GM23338 (cell line): ENCODE measurements at regions not wholly inside any gene's neighbourhood (a gene's known extent, or its start where the extent isn't known, plus 50 kb on each side); places are given as distances from the start of the nearest gene placed in this dataset.

Source experiments
- ATAC-seq: fragments of 200-7000 bp; cut with Tn5 transposase; 3 replicates; pipeline ENCODE4 v1.9.1; 2020
- DNase-seq: peaks from one replicate; pipeline ENCODE4 v3.0.0-alpha.2; 2015; ENCODE audit warnings: low spot score
- H2AFZ ChIP-seq: fragments of 200-600 bp; sonication (generic); 2 replicates; pipeline ENCODE4 v1.8.0; 2016; ENCODE audit warnings: antibody characterized with exemption, mild to moderate bottlenecking, moderate library complexity
- H3F3A ChIP-seq: fragments of 200-600 bp; sonication (generic); replicated peaks from 2 replicates; pipeline ENCODE4 v1.8.0; 2017; ENCODE audit warnings: antibody characterized with exemption, mixed run types, low read depth
- H3K27ac ChIP-seq: fragments of 200-600 bp; sonication (generic); 2 replicates; pipeline ENCODE4 v1.6.1; 2016; ENCODE audit warnings: low read depth
- H3K27me3 ChIP-seq: fragments of 200-600 bp; sonication (generic); 2 replicates; pipeline ENCODE4 v1.8.0; 2016; ENCODE audit warnings: mild to moderate bottlenecking, mixed run types, moderate library complexity; ENCODE audit not compliant: insufficient read depth
- H3K36me3 ChIP-seq: fragments of 200-600 bp; sonication (generic); 2 replicates; pipeline ENCODE4 v1.8.0; 2016; ENCODE audit warnings: mild to moderate bottlenecking; ENCODE audit not compliant: insufficient read depth
- H3K4me1 ChIP-seq: fragments of 200-600 bp; sonication (generic); 2 replicates; pipeline ENCODE4 v1.8.0; 2016; ENCODE audit warnings: mild to moderate bottlenecking, moderate library complexity; ENCODE audit not compliant: insufficient read depth
- H3K4me2 ChIP-seq: fragments of 200-600 bp; sonication (generic); 2 replicates; pipeline ENCODE4 v1.7.1; 2017; ENCODE audit warnings: mixed run types
- H3K4me3 ChIP-seq: fragments of 200-600 bp; sonication (generic); 2 replicates; pipeline ENCODE4 v1.6.1; 2016; ENCODE audit warnings: mixed run types
- H3K79me2 ChIP-seq: fragments of 200-600 bp; sonication (generic); replicated peaks from 2 replicates; pipeline ENCODE4 v1.8.0; 2017; ENCODE audit warnings: mild to moderate bottlenecking; ENCODE audit not compliant: insufficient read depth
- H3K9me2 ChIP-seq: fragments of 200-600 bp; sonication (generic); 2 replicates; pipeline ENCODE4 v1.8.0; 2017; ENCODE audit not compliant: insufficient read depth
- H4K20me1 ChIP-seq: fragments of 200-600 bp; sonication (generic); replicated peaks from 2 replicates; pipeline ENCODE4 v1.8.0; 2017; ENCODE audit warnings: mild to moderate bottlenecking; ENCODE audit not compliant: insufficient read depth
- H3K27ac Mint-ChIP-seq: 2 replicates; pipeline ENCODE4 v1.8.0; 2020; ENCODE audit warnings: inconsistent platforms, mild to moderate bottlenecking, moderate library complexity, mixed read lengths
- H3K27me3 Mint-ChIP-seq: 3 replicates; pipeline ENCODE4 v1.8.0; 2022; ENCODE audit warnings: low read depth, mild to moderate bottlenecking, moderate library complexity, mixed read lengths, inconsistent platforms; ENCODE audit not compliant: insufficient read depth, poor library complexity
- H3K36me3 Mint-ChIP-seq: 3 replicates; pipeline ENCODE4 v1.8.0; 2021; ENCODE audit warnings: low read depth, mild to moderate bottlenecking, inconsistent platforms, moderate library complexity, mixed read lengths
- H3K4me1 Mint-ChIP-seq: 3 replicates; pipeline ENCODE4 v1.8.0; 2020; ENCODE audit warnings: mild to moderate bottlenecking, inconsistent platforms, mixed read lengths
- H3K4me3 Mint-ChIP-seq: 3 replicates; pipeline ENCODE4 v1.8.0; 2021; ENCODE audit warnings: moderate library complexity, mild to moderate bottlenecking, inconsistent platforms, mixed read lengths
- H3K9me3 Mint-ChIP-seq: 3 replicates; pipeline ENCODE4 v1.8.0; 2020; ENCODE audit warnings: moderate library complexity, mild to moderate bottlenecking, inconsistent platforms, mixed read lengths
- CREB1 ChIP-seq: fragments of 250-450 bp; sonication (Bioruptor Pico); IDR thresholded peaks from 2 replicates; pipeline ENCODE4 v1.5.0; 2020; ENCODE audit warnings: low read depth, mild to moderate bottlenecking, moderate library complexity
- CTCF ChIP-seq, 2 experiments: fragments of 200-600 bp in 1 of 2; sonication (generic) in 1 of 2; conservative IDR thresholded peaks; 2 replicates each; pipeline versions ENCODE4 v1.5.1 to v1.6.1; 2016 to 2017; ENCODE audit warnings: antibody characterized with exemption in 2 of 2, low read depth in 2 of 2, mild to moderate bottlenecking in 2 of 2, moderate library complexity in 1 of 2
- ETS1 ChIP-seq: IDR thresholded peaks from 2 replicates; pipeline ENCODE4 v1.6.1; 2016; ENCODE audit warnings: antibody characterized with exemption
- EZH2 ChIP-seq: fragments of 200-600 bp; sonication (generic); IDR thresholded peaks from one replicate; pipeline ENCODE4 v1.8.0; 2017; ENCODE audit warnings: antibody characterized with exemption, mild to moderate bottlenecking, low read depth; ENCODE audit not compliant: unreplicated experiment
- EZH2phosphoT487 ChIP-seq: fragments of 200-600 bp; sonication (generic); IDR thresholded peaks from one replicate; pipeline ENCODE4 v1.8.1; 2018; ENCODE audit warnings: antibody characterized with exemption; ENCODE audit not compliant: unreplicated experiment
- JUNB ChIP-seq: IDR thresholded peaks from one replicate; pipeline ENCODE4 v1.6.1; 2016; ENCODE audit warnings: antibody characterized with exemption; ENCODE audit not compliant: unreplicated experiment
- NANOG ChIP-seq: IDR thresholded peaks from 2 replicates; pipeline ENCODE4 v1.6.1; 2016; ENCODE audit warnings: antibody characterized with exemption, borderline replicate concordance
- POLR2AphosphoS5 ChIP-seq: IDR thresholded peaks from 2 replicates; pipeline ENCODE4 v1.6.1; 2016; ENCODE audit warnings: antibody characterized with exemption, low read depth
- REST ChIP-seq: IDR thresholded peaks from one replicate; pipeline ENCODE4 v1.6.1; 2018; ENCODE audit warnings: antibody characterized with exemption; ENCODE audit not compliant: unreplicated experiment
- STAT1 ChIP-seq: IDR thresholded peaks from one replicate; pipeline ENCODE4 v1.6.1; 2016; ENCODE audit warnings: antibody characterized with exemption; ENCODE audit not compliant: unreplicated experiment
- ZNF114 ChIP-seq: fragments of 250-450 bp; sonication (Bioruptor Pico); IDR thresholded peaks from 2 replicates; pipeline ENCODE4 v1.5.0; 2020; ENCODE audit warnings: mild to moderate bottlenecking, moderate library complexity
- ZNF331 ChIP-seq: fragments of 250-450 bp; sonication (Bioruptor Pico); IDR thresholded peaks from 2 replicates; pipeline ENCODE4 v1.5.0; 2020; ENCODE audit warnings: low read depth, mild to moderate bottlenecking, moderate library complexity
- ZNF462 ChIP-seq: fragments of 250-450 bp; sonication (Bioruptor Pico); IDR thresholded peaks from 2 replicates; pipeline ENCODE4 v1.5.0; 2020; ENCODE audit warnings: mild to moderate bottlenecking, moderate library complexity

GRCh38 chr13:95392597-95392996 lies 91.3 kb upstream of the ABCC4 start:
- Mint-ChIP-seq H3K9me3 (no peaks in the 10 kb centered on the region), H3K27ac (no peak overlapping the region), H3K4me1 (no peaks in the 10 kb centered on the region), H3K27me3 (peaks cover 9% of the 10 kb centered on the region), H3K36me3 (no peaks in the 10 kb centered on the region), H3K4me3 (no peak overlapping the region)
- Histone ChIP-seq H3K27ac (no peak overlapping the region), H3K79me2 (no peaks in the 10 kb centered on the region), H4K20me1 (no peaks in the 10 kb centered on the region), H3K36me3 (no peaks in the 10 kb centered on the region), H3K4me1 (no peaks in the 10 kb centered on the region), H3K9me2 (peaks cover 5% of the 10 kb centered on the region; the same call in 1 of the 2 replicates), H3K27me3 (no peaks in the 10 kb centered on the region), H3F3A (no peaks in the 10 kb centered on the region), H3K4me3 (no peak overlapping the region), H2AFZ (no peak overlapping the region), H3K4me2 (no peak overlapping the region)
- ATAC-seq (no peak), DNase-seq (no peak)
- TF ChIP-seq JUNB = no peak
- no peak for TF ChIP-seq CREB1 (CRISPR knock-in tag)
- TF ChIP-seq ZNF331 (CRISPR knock-in tag) = no peak
- TF ChIP-seq CTCF (conservative IDR thresholded peaks at IDR 0.05; ENCODE audit: low read depth in 2 of 2) = no peak
- no peak for TF ChIP-seq NANOG
- TF ChIP-seq STAT1 = no peak
- TF ChIP-seq EZH2phosphoT487 = no peak
- no peak for TF ChIP-seq EZH2
- TF ChIP-seq ZNF114 (CRISPR knock-in tag) = no peak
- TF ChIP-seq ZNF462 (CRISPR knock-in tag) = no peak
- TF ChIP-seq POLR2AphosphoS5 = no peak
- no peak for TF ChIP-seq REST
- TF ChIP-seq ETS1 = no peak
